B cell (primary cell): ENCODE measurements at regions not wholly inside any gene's neighbourhood (a gene's known extent, or its start where the extent isn't known, plus 50 kb on each side); places are given as distances from the start of the nearest gene placed in this dataset.

ENCODE experiments used
- EZH2 ChIP-seq: IDR thresholded peaks from 2 replicates; pipeline ENCODE4 v1.6.1; 2012; ENCODE audit warnings: borderline replicate concordance, low read depth, mild to moderate bottlenecking, moderate library complexity, low read length; ENCODE audit not compliant: insufficient read depth, poor library complexity, severe bottlenecking
- TF ChIP-seq, protein P1 (sequence below): fragments of 200-600 bp; IDR thresholded peaks from one replicate; pipeline ENCODE4 v1.8.0; 2022; ENCODE audit warnings: antibody characterized with exemption, mild to moderate bottlenecking

DNA sequence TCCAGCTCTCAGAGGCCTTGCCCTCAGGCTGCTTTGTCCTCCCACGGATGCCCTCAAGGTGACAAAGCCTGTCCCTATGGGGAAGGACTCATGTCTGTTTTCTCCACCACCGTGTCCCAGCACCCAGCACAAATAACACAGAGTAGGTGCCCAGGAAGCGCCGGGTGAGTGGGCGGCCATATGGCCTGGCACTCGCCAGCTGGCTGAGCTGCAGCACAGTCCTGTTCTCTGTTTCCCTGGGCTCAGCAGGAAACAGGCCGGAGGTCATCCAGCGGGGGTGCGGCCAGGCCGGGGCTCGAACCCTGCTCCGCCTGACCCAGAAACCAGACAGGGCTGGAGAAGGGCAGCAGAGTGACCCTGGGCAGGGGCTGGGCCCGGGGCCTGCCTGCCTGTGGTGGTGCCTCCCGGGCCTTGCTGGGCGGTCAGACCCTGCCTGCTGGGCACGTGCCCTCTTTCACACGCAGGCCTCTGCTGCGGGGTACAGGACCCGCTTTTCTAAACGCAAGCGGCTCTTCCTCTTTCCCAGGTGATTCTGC, 139.0 kb upstream of the CIBAR2 start:
- TF ChIP-seq, protein P1, sequence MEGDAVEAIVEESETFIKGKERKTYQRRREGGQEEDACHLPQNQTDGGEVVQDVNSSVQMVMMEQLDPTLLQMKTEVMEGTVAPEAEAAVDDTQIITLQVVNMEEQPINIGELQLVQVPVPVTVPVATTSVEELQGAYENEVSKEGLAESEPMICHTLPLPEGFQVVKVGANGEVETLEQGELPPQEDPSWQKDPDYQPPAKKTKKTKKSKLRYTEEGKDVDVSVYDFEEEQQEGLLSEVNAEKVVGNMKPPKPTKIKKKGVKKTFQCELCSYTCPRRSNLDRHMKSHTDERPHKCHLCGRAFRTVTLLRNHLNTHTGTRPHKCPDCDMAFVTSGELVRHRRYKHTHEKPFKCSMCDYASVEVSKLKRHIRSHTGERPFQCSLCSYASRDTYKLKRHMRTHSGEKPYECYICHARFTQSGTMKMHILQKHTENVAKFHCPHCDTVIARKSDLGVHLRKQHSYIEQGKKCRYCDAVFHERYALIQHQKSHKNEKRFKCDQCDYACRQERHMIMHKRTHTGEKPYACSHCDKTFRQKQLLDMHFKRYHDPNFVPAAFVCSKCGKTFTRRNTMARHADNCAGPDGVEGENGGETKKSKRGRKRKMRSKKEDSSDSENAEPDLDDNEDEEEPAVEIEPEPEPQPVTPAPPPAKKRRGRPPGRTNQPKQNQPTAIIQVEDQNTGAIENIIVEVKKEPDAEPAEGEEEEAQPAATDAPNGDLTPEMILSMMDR, result no peak
- no peak for TF ChIP-seq EZH2
